K562 (cell line): ENCODE measurements at regions not wholly inside any gene's neighbourhood (a gene's known extent, or its start where the extent isn't known, plus 50 kb on each side); places are given as distances from the start of the nearest gene placed in this dataset.

Experiments used
- ATAC-seq: fragments of 200-7000 bp; cut with Tn5 transposase; 3 replicates; pipeline ENCODE4 v1.9.1; 2020; ENCODE audit warnings: moderate library complexity
- BruUV-seq: library from RNA; stranded (reverse); fragments of 400-500 nt; replicated peaks from 2 replicates; lab custom pipeline; 2021; lab: Mats Ljungman, UMichigan
- CTCF ChIA-PET: fragments of 300-600 bp; formaldehyde crosslinking; extraction: SDS; loops from one replicate; lab custom pipeline; 2021; ENCODE audit warnings: low intra/inter-chr PET ratio; lab: Yijun Ruan, JAX
- POLR2A ChIA-PET: fragments of 300-600, 350-650 bp; sonication (Branson Sonifier 250); formaldehyde crosslinking; extraction: SDS; loops from one replicate; lab custom pipeline; 2021; ENCODE audit warnings: antibody characterized with exemption, inconsistent platforms; lab: Yijun Ruan, JAX
- DNase-seq, 4 experiments: peaks; one replicate each; pipeline versions ENCODE4 v3.0.0 to v3.0.0-alpha.2; 2011 to 2018; ENCODE audit warnings: low spot score in 3 of 4, mixed read lengths in 3 of 4; ENCODE audit errors: extremely low read depth in 1 of 4
- FAIRE-seq: peaks from 2 replicates; lab custom pipeline; 2011; peaks lifted over from hg19 to GRCh38; lab: Jason Lieb, UNC
- H2AFZ ChIP-seq: 2 replicates; pipeline ENCODE4 v1.6.0; 2011; ENCODE audit warnings: low read depth, low read length, control low read depth, inconsistent platforms
- H3K27ac ChIP-seq: fragments of 200-600 bp; 3 replicates; pipeline ENCODE4 v1.8.0; 2011; ENCODE audit warnings: low read depth, mild to moderate bottlenecking, control low read depth, inconsistent platforms, low read length, moderate library complexity, mixed read lengths; ENCODE audit errors: extremely low read depth
- H3K27me3 ChIP-seq, 2 experiments: fragments of 300-600 bp in 1 of 2; 2 replicates in 1 of 2; 3 replicates in 1 of 2; pipeline versions ENCODE4 v1.6.0 to v1.8.0; 2011; ENCODE audit warnings: inconsistent platforms in 2 of 2, low read length in 2 of 2, mild to moderate bottlenecking in 1 of 2, mixed read lengths in 1 of 2, moderate library complexity in 1 of 2; ENCODE audit not compliant: control insufficient read depth in 2 of 2, insufficient read depth in 2 of 2
- H3K36me3 ChIP-seq: fragments of 300-600 bp; 3 replicates; pipeline ENCODE4 v1.8.0; 2011; ENCODE audit warnings: mild to moderate bottlenecking, low read length, inconsistent platforms; ENCODE audit not compliant: control insufficient read depth, insufficient read depth
- H3K4me1 ChIP-seq, 2 experiments: fragments of 200-600 bp in 1 of 2; replicated peaks in 1 of 2; 2 replicates in 1 of 2; 3 replicates in 1 of 2; pipeline versions ENCODE4 v1.5.1 to v1.8.0; 2011; ENCODE audit warnings: inconsistent platforms in 2 of 2, low read length in 2 of 2, mild to moderate bottlenecking in 1 of 2, mixed read lengths in 1 of 2, moderate library complexity in 1 of 2; ENCODE audit not compliant: control insufficient read depth in 2 of 2, insufficient read depth in 2 of 2
- H3K4me2 ChIP-seq: 2 replicates; pipeline ENCODE4 v1.6.1; 2011; ENCODE audit warnings: low read length, control low read depth, inconsistent platforms, mixed read lengths; ENCODE audit not compliant: insufficient read depth
- H3K4me3 ChIP-seq: fragments of 200-600 bp; sonication (generic), shearing (Covaris generic); 2 replicates; pipeline ENCODE4 v1.5.1; 2016; ENCODE audit warnings: control low read depth, inconsistent platforms
- H3K79me2 ChIP-seq: fragments of 200-600 bp; 3 replicates; pipeline ENCODE4 v1.8.0; 2011; ENCODE audit warnings: low read length, inconsistent platforms; ENCODE audit not compliant: control insufficient read depth, insufficient read depth
- H3K9ac ChIP-seq, 2 experiments: 2 replicates each; pipeline versions ENCODE4 v1.6.0 to v1.6.1; 2011; ENCODE audit warnings: low read depth in 2 of 2, low read length in 2 of 2, control low read depth in 1 of 2, inconsistent platforms in 1 of 2, mild to moderate bottlenecking in 1 of 2, mixed read lengths in 1 of 2; ENCODE audit not compliant: insufficient read depth in 1 of 2
- H3K9me1 ChIP-seq: one replicate; pipeline ENCODE4 v1.6.0; 2011; ENCODE audit warnings: inconsistent platforms, mild to moderate bottlenecking, low read length, moderate library complexity; ENCODE audit not compliant: control insufficient read depth, insufficient read depth
- H3K9me3 ChIP-seq: replicated peaks from 2 replicates; pipeline ENCODE4 v1.5.1; 2011; ENCODE audit warnings: low read depth, low read length, inconsistent platforms; ENCODE audit not compliant: control insufficient read depth, insufficient read depth
- H4K20me1 ChIP-seq: replicated peaks from 2 replicates; pipeline ENCODE4 v1.6.1; 2011; ENCODE audit warnings: low read length, inconsistent platforms, mixed read lengths; ENCODE audit not compliant: control insufficient read depth, insufficient read depth
- BMI1 ChIP-seq: fragments of 150-350 bp; IDR thresholded peaks from 2 replicates; pipeline ENCODE4 v1.6.1; 2014; ENCODE audit warnings: low read length
- BRF1 ChIP-seq: IDR thresholded peaks from 3 replicates; pipeline ENCODE4 v1.6.1; 2011; ENCODE audit warnings: borderline replicate concordance, mild to moderate bottlenecking; ENCODE audit not compliant: insufficient read length; ENCODE audit errors: extremely low read depth
- C11orf30 ChIP-seq: fragments of 450-650 bp; IDR thresholded peaks from 2 replicates; pipeline ENCODE4 v1.6.1; 2016; ENCODE audit warnings: low read depth, mild to moderate bottlenecking
- ETV5 ChIP-seq: sonication (generic); formaldehyde crosslinking; IDR thresholded peaks from 2 replicates; pipeline ENCODE4 v1.4.0; 2020; ENCODE audit warnings: low read depth, mild to moderate bottlenecking, missing genetic modification reagents
- ETV6 ChIP-seq, 3 experiments: fragments of 150-350 bp in 1 of 3; sonication (generic) in 1 of 3; formaldehyde crosslinking in 1 of 3; IDR thresholded peaks; 2 replicates each; pipeline versions ENCODE4 v1.6.1 to v1.8.0; 2014 to 2022; ENCODE audit warnings: borderline replicate concordance in 2 of 3, low read depth in 2 of 3, antibody characterized with exemption in 1 of 3, low read length in 1 of 3, mild to moderate bottlenecking in 1 of 3, missing genetic modification reagents in 1 of 3
- HCFC1 ChIP-seq: IDR thresholded peaks from 2 replicates; pipeline ENCODE4 v1.6.1; 2012; ENCODE audit warnings: low read depth, low read length, improper control_type of control experiment
- HMG20A ChIP-seq: fragments of 450-650 bp; formaldehyde crosslinking; conservative IDR thresholded peaks from 2 replicates; pipeline ENCODE4 v1.4.0; 2020; ENCODE audit warnings: mild to moderate bottlenecking, mixed read lengths
- HMG20B ChIP-seq: fragments of 250-450 bp; sonication (Bioruptor Pico); IDR thresholded peaks from 2 replicates; pipeline ENCODE4 v1.5.0; 2021; ENCODE audit warnings: mild to moderate bottlenecking
- MAFF ChIP-seq: IDR thresholded peaks from 2 replicates; pipeline ENCODE4 v1.6.1; 2012; ENCODE audit warnings: low read length, improper control_type of control experiment
- MAZ ChIP-seq, 2 experiments: fragments of 450-650 bp in 1 of 2; sonication (generic) in 1 of 2; formaldehyde crosslinking; IDR thresholded peaks in 1 of 2; conservative IDR thresholded peaks in 1 of 2; 2 replicates each; pipeline versions ENCODE4 v1.4.0 to v1.5.0; 2020; ENCODE audit warnings: mild to moderate bottlenecking in 1 of 2, missing genetic modification reagents in 1 of 2
- NFATC3 ChIP-seq: fragments of 450-650 bp; IDR thresholded peaks from 2 replicates; pipeline ENCODE4 v1.6.1; 2017; ENCODE audit warnings: mild to moderate bottlenecking
- NKRF ChIP-seq: fragments of 450-650 bp; IDR thresholded peaks from 2 replicates; pipeline ENCODE4 v1.6.1; 2016; ENCODE audit warnings: borderline replicate concordance
- POLR2A ChIP-seq: fragments of 450-650 bp; conservative IDR thresholded peaks from 2 replicates; pipeline ENCODE4 v1.6.1; 2016
- SRSF9 ChIP-seq: fragments of 200-400 bp; formaldehyde crosslinking; IDR thresholded peaks from 2 replicates; pipeline ENCODE4 v1.6.1; 2017; ENCODE audit warnings: low read depth, low read length, borderline replicate concordance
- ZNF184 ChIP-seq: sonication (generic); formaldehyde crosslinking; IDR thresholded peaks from 2 replicates; pipeline ENCODE4 v1.5.0; 2020; ENCODE audit warnings: missing genetic modification reagents
- ZNF316 ChIP-seq: fragments of 450-650 bp; IDR thresholded peaks from 2 replicates; pipeline ENCODE4 v1.6.1; 2016
- ZNF696 ChIP-seq: fragments of 250-450 bp; sonication (Bioruptor Pico); conservative IDR thresholded peaks from 2 replicates; pipeline ENCODE4 v1.4.0; 2020; ENCODE audit warnings: mild to moderate bottlenecking, moderate library complexity
- ZNF75A ChIP-seq: fragments of 450-650 bp; formaldehyde crosslinking; IDR thresholded peaks from 2 replicates; pipeline ENCODE4 v1.4.0; 2020; ENCODE audit warnings: mild to moderate bottlenecking
- WGBS: fragments of 100-300 bp; shearing (Covaris generic); methylation state at CpG from one replicate; pipeline ENCODE4 v1.1.6; 2016; ENCODE audit warnings: low coverage, mixed read lengths; ENCODE audit not compliant: insufficient coverage; ENCODE audit errors: missing lambda C conversion rate; 5-methylcytosine and 5-hydroxymethylcytosine counted together
- in situ Hi-C: fragments of 300-500 bp; cut with MboI; formaldehyde crosslinking; loops from 4 replicates; pipeline ENCODE4 v1.15.0; 2018; ENCODE audit warnings: inconsistent platforms, mixed read lengths
- intact Hi-C: fragments of 100-400 bp; cut with micrococcal nuclease; formaldehyde crosslinking; loops from 2 replicates; pipeline ENCODE4 v1.14.2; 2022
- TF ChIP-seq, protein P1 (sequence below): fragments of 250-450 bp; sonication (Bioruptor Pico); IDR thresholded peaks from 2 replicates; pipeline ENCODE4 v1.5.0; 2022; ENCODE audit warnings: mild to moderate bottlenecking
- TF ChIP-seq, protein P2 (sequence below): fragments of 250-450 bp; sonication (Bioruptor Pico); IDR thresholded peaks from 2 replicates; pipeline ENCODE4 v1.9.0; 2021; ENCODE audit warnings: mild to moderate bottlenecking

- ChIA-PET POLR2A (no interaction called here), CTCF (no interaction called here)
- Histone ChIP-seq H3K27ac (no peak overlapping the region), H3K27me3 (no peaks in the 10 kb centered on the region), H3K9ac (no peak overlapping the region), H3K79me2 (no peaks in the 10 kb centered on the region), H3K9me3 (peaks cover 2% of the 10 kb centered on the region; the same call in 1 of the 2 replicates), H2AFZ (no peak overlapping the region), H3K9me1 (no peaks in the 10 kb centered on the region), H3K36me3 (no peaks in the 10 kb centered on the region), H3K4me3 (no peak overlapping the region), H4K20me1 (no peaks in the 10 kb centered on the region), H3K4me1 (no peaks in the 10 kb centered on the region), H3K4me2 (no peak overlapping the region)
- DNase-seq: no peak
- no peak for FAIRE-seq
- TF ChIP-seq ETV6 (IDR thresholded peaks at IDR 0.05; ENCODE audit: borderline replicate concordance in 1 of 2, low read depth in 2 of 2, low read length in 1 of 2) (no peak), ETV6 (CRISPR knock-in tag; IDR thresholded peaks at IDR 0.05; ENCODE audit: borderline replicate concordance) (no peak), ZNF316 (peak; percentile 47; the same call in 1 of the 2 replicates), ZNF75A (no peak), NFATC3 (no peak), HMG20A (no peak), ZNF184 (no peak), MAFF (0 out of 2 replicates have a peak, but pooled peaks have one; percentile 28), NKRF (no peak), HCFC1 (no peak), ETV5 (CRISPR knock-in tag) (no peak), SRSF9 (no peak), HMG20B (CRISPR knock-in tag) (no peak), MAZ (CRISPR knock-in tag; conservative IDR thresholded peaks at IDR 0.05 in 1 of 2, IDR thresholded peaks at IDR 0.05 in 1 of 2) (no peak), C11orf30 (0 out of 2 replicates have a peak, but pooled peaks have one; percentile 18), BMI1 (no peak), ZNF696 (CRISPR knock-in tag) (no peak), BRF1 (no peak), POLR2A (no peak)
- TF ChIP-seq, protein P1, sequence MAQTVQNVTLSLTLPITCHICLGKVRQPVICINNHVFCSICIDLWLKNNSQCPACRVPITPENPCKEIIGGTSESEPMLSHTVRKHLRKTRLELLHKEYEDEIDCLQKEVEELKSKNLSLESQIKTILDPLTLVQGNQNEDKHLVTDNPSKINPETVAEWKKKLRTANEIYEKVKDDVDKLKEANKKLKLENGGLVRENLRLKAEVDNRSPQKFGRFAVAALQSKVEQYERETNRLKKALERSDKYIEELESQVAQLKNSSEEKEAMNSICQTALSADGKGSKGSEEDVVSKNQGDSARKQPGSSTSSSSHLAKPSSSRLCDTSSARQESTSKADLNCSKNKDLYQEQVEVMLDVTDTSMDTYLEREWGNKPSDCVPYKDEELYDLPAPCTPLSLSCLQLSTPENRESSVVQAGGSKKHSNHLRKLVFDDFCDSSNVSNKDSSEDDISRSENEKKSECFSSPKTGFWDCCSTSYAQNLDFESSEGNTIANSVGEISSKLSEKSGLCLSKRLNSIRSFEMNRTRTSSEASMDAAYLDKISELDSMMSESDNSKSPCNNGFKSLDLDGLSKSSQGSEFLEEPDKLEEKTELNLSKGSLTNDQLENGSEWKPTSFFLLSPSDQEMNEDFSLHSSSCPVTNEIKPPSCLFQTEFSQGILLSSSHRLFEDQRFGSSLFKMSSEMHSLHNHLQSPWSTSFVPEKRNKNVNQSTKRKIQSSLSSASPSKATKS (CRISPR knock-in tag): no peak
- TF ChIP-seq, protein P2, sequence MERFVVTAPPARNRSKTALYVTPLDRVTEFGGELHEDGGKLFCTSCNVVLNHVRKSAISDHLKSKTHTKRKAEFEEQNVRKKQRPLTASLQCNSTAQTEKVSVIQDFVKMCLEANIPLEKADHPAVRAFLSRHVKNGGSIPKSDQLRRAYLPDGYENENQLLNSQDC (CRISPR knock-in tag): no peak
- intact Hi-C loops: no loop called here
- ATAC-seq: no peak
- in situ Hi-C loops: no loop called here
- 0% methylated on average over 1 of the region's 1 CpG for WGBS
- no TSS peak for BruUV-seq
These were observed 887.4 kb downstream of the PLA2G4A start for GRCh38 chr1:187716160-187716559.
